ENCODE measurements at regions not wholly inside any gene's neighbourhood (a gene's known extent, or its start where the extent isn't known, plus 50 kb on each side); places are given as distances from the start of the nearest gene placed in this dataset.

GRCh38 chr5:82426464-82427154 lies 148.5 kb upstream of the RPS23 start (continued):
- no peak for TF ChIP-seq STAT3 (IDR thresholded peaks at IDR 0.05; ENCODE audit: low read depth, low read length)
- TF ChIP-seq FOS (IDR thresholded peaks at IDR 0.05; ENCODE audit: borderline replicate concordance, extremely low read depth, insufficient read length), result no peak

GRCh38 chr5:82425591-82425990 lies 147.4 kb upstream of the RPS23 start:
- Histone ChIP-seq H3K9ac (ENCODE audit: control insufficient read depth, insufficient read depth, low read length) (no peak overlapping the region), H3K9me3 (replicated peaks; ENCODE audit: control insufficient read depth, insufficient read depth, low read length) (no peaks in the 10 kb centered on the region), H2AFZ (ENCODE audit: control insufficient read depth, low read depth, low read length) (no peak overlapping the region), H3K79me2 (ENCODE audit: control insufficient read depth, insufficient read depth, low read length) (no peaks in the 10 kb centered on the region), H3K27ac (ENCODE audit: control insufficient read depth, insufficient read depth) (no peak overlapping the region), H3K4me2 (ENCODE audit: control insufficient read depth, insufficient read depth) (no peak overlapping the region), H3K4me3 (no peak overlapping the region), H4K20me1 (ENCODE audit: control insufficient read depth, insufficient read depth) (no peaks in the 10 kb centered on the region), H3K36me3 (ENCODE audit: control insufficient read depth in 2 of 2, insufficient read depth in 2 of 2, low read length in 1 of 2) (no peaks in the 10 kb centered on the region), H3K27me3 (replicated peaks in 1 of 2; ENCODE audit: control insufficient read depth in 2 of 2, insufficient read depth in 2 of 2, low read length in 1 of 2) (no peaks in the 10 kb centered on the region), H3K4me1 (ENCODE audit: control insufficient read depth, insufficient read depth, low read length) (no peaks in the 10 kb centered on the region)
- no peak for DNase-seq (ENCODE audit: low read depth, low spot score)
- WGBS (ENCODE audit: insufficient coverage, insufficient replicate concordance, low lambda C conversion rate, missing lambda C conversion rate), result 32% methylated on average over 3 of the region's 3 CpGs
- no peak for ATAC-seq
- CTCF ChIA-PET, result no interaction called here
- in situ Hi-C loops (cut with MboI) (no loop called here), intact Hi-C loops (cut with micrococcal nuclease; ENCODE audit: unreplicated experiment) (no loop called here)
- BruUV-seq (replicated peaks), result no TSS peak
- POLR2A ChIA-PET, result no interaction called here
- TF ChIP-seq BHLHE40 (IDR thresholded peaks at IDR 0.05; ENCODE audit: borderline replicate concordance in 1 of 2, low read depth in 2 of 2, low read length in 1 of 2) (no peak), CHD1 (IDR thresholded peaks at IDR 0.05; ENCODE audit: low read depth, low read length) (no peak), MLLT1 (IDR thresholded peaks at IDR 0.05) (no peak), SMARCA5 (IDR thresholded peaks at IDR 0.05) (no peak), STAT3 (IDR thresholded peaks at IDR 0.05; ENCODE audit: low read depth, low read length) (no peak), IRF4 (IDR thresholded peaks at IDR 0.05; ENCODE audit: low read depth, low read length) (no peak), NFYB (IDR thresholded peaks at IDR 0.05; ENCODE audit: insufficient read depth, low read depth, low read length) (no peak), SIN3A (IDR thresholded peaks at IDR 0.05; ENCODE audit: low read depth, low read length) (no peak)
- TF ChIP-seq, protein P1, sequence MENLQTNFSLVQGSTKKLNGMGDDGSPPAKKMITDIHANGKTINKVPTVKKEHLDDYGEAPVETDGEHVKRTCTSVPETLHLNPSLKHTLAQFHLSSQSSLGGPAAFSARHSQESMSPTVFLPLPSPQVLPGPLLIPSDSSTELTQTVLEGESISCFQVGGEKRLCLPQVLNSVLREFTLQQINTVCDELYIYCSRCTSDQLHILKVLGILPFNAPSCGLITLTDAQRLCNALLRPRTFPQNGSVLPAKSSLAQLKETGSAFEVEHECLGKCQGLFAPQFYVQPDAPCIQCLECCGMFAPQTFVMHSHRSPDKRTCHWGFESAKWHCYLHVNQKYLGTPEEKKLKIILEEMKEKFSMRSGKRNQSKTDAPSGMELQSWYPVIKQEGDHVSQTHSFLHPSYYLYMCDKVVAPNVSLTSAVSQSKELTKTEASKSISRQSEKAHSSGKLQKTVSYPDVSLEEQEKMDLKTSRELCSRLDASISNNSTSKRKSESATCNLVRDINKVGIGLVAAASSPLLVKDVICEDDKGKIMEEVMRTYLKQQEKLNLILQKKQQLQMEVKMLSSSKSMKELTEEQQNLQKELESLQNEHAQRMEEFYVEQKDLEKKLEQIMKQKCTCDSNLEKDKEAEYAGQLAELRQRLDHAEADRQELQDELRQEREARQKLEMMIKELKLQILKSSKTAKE (IDR thresholded peaks at IDR 0.05; ENCODE audit: low read depth, poor library complexity, severe bottlenecking), result no peak
- RAD21 ChIA-PET (ENCODE audit: unreplicated experiment), result no interaction called here
- no peak for FAIRE-seq
- SMC1A ChIA-PET (ENCODE audit: uncharacterized antibody, unreplicated experiment), result no interaction called here

Measured in GM12878 (cell line).